CD14-positive monocyte (primary cell): ENCODE measurements at regions not wholly inside any gene's neighbourhood (a gene's known extent, or its start where the extent isn't known, plus 50 kb on each side); places are given as distances from the start of the nearest gene placed in this dataset.

ENCODE experiments used
- DNase-seq, 3 donors: peaks; one replicate each; pipeline ENCODE4 v3.0.0-alpha.2; 2011 to 2022
- H2AFZ ChIP-seq: 2 replicates; pipeline ENCODE4 v1.6.0; 2012; ENCODE audit warnings: mild to moderate bottlenecking, low read depth, low read length, inconsistent platforms; ENCODE audit not compliant: insufficient read depth, poor library complexity, severe bottlenecking
- H3K27ac ChIP-seq, 2 donors: 1 replicate in 1 of 2; 2 replicates in 1 of 2; pipeline ENCODE4 v1.5.1; 2012 to 2013; ENCODE audit warnings: low read length in 2 of 2, control low read depth in 1 of 2, inconsistent platforms in 1 of 2, low read depth in 1 of 2, mild to moderate bottlenecking in 1 of 2
- H3K27me3 ChIP-seq, 2 donors: one replicate each; pipeline versions ENCODE4 v1.6.0 to v1.6.1; 2011 to 2013; ENCODE audit warnings: low read length in 2 of 2; ENCODE audit not compliant: control insufficient read depth in 2 of 2, insufficient read depth in 2 of 2
- H3K36me3 ChIP-seq, 2 donors: replicated peaks in 1 of 2; 1 replicate in 1 of 2; 2 replicates in 1 of 2; pipeline versions ENCODE4 v1.5.1 to v1.6.1; 2012 to 2013; ENCODE audit warnings: low read length in 2 of 2, control low read depth in 1 of 2, inconsistent platforms in 1 of 2, mild to moderate bottlenecking in 1 of 2; ENCODE audit not compliant: insufficient read depth in 2 of 2, control insufficient read depth in 1 of 2
- H3K4me1 ChIP-seq, 2 donors: 1 replicate in 1 of 2; 2 replicates in 1 of 2; pipeline versions ENCODE4 v1.5.1 to v1.6.1; 2012 to 2013; ENCODE audit warnings: low read length in 2 of 2, control low read depth in 1 of 2, inconsistent platforms in 1 of 2, mild to moderate bottlenecking in 1 of 2, moderate library complexity in 1 of 2; ENCODE audit not compliant: insufficient read depth in 2 of 2, control insufficient read depth in 1 of 2
- H3K4me2 ChIP-seq: replicated peaks from 2 replicates; pipeline ENCODE3; 2012; ENCODE audit warnings: low read length, moderate library complexity, mild to moderate bottlenecking; ENCODE audit not compliant: poor library complexity, severe bottlenecking; ENCODE audit errors: extremely low read depth
- H3K4me3 ChIP-seq, 3 experiments: fragments of 200-600 bp in 1 of 3; sonication (generic) in 1 of 3; replicated peaks in 1 of 3; 1 replicate in 2 of 3; 2 replicates in 1 of 3; pipeline ENCODE4 v1.5.1; 2011 to 2013; ENCODE audit warnings: low read length in 3 of 3, mild to moderate bottlenecking in 3 of 3, control low read depth in 2 of 3, low read depth in 2 of 3, inconsistent platforms in 1 of 3, moderate library complexity in 1 of 3
- H3K79me2 ChIP-seq: 2 replicates; pipeline ENCODE4 v1.6.0; 2012; ENCODE audit warnings: mild to moderate bottlenecking, control low read depth, inconsistent platforms, low read length, moderate library complexity; ENCODE audit not compliant: insufficient read depth
- H3K9ac ChIP-seq: 2 replicates; pipeline ENCODE4 v1.6.0; 2017; ENCODE audit warnings: low read length, mild to moderate bottlenecking; ENCODE audit not compliant: insufficient read depth, poor library complexity, severe bottlenecking
- H3K9me3 ChIP-seq, 2 donors: replicated peaks in 1 of 2; 1 replicate in 1 of 2; 2 replicates in 1 of 2; pipeline versions ENCODE4 v1.5.1 to v1.6.1; 2012 to 2013; ENCODE audit warnings: low read length in 2 of 2, control low read depth in 1 of 2; ENCODE audit not compliant: control insufficient read depth in 1 of 2, insufficient read depth in 1 of 2
- H4K20me1 ChIP-seq: 2 replicates; pipeline ENCODE4 v1.6.0; 2012; ENCODE audit warnings: mild to moderate bottlenecking, low read length, control low read depth, moderate library complexity; ENCODE audit not compliant: insufficient read depth
- H3K27ac Mint-ChIP-seq, 7 donors: one replicate each; pipeline ENCODE4 v1.8.0; 2020; ENCODE audit warnings: mild to moderate bottlenecking in 7 of 7, mixed read lengths in 7 of 7, moderate library complexity in 6 of 7, inconsistent platforms in 2 of 7
- H3K27me3 Mint-ChIP-seq, 3 donors: one replicate each; pipeline ENCODE4 v1.8.0; 2021 to 2022; ENCODE audit warnings: low read depth in 3 of 3, mild to moderate bottlenecking in 3 of 3, mixed read lengths in 3 of 3, moderate library complexity in 3 of 3, inconsistent platforms in 1 of 3
- H3K36me3 Mint-ChIP-seq, 2 donors: one replicate each; pipeline ENCODE4 v1.8.0; 2020; ENCODE audit warnings: mixed read lengths in 2 of 2, inconsistent platforms in 1 of 2, mild to moderate bottlenecking in 1 of 2
- H3K4me1 Mint-ChIP-seq: one replicate; pipeline ENCODE4 v1.8.0; 2020; ENCODE audit warnings: mild to moderate bottlenecking, mixed read lengths
- H3K4me3 Mint-ChIP-seq, 2 donors: one replicate each; pipeline ENCODE4 v1.8.0; 2020; ENCODE audit warnings: mild to moderate bottlenecking in 2 of 2, mixed read lengths in 2 of 2, moderate library complexity in 1 of 2
- H3K9me3 Mint-ChIP-seq, 7 donors: one replicate each; pipeline ENCODE4 v1.8.0; 2020 to 2022; ENCODE audit warnings: mixed read lengths in 7 of 7, mild to moderate bottlenecking in 6 of 7, moderate library complexity in 6 of 7, inconsistent platforms in 2 of 7
- WGBS: methylation state at CpG from one replicate; pipeline ENCODE4 v1.1.5; 2013; ENCODE audit warnings: missing lambda C conversion rate; ENCODE audit not compliant: insufficient coverage; 5-methylcytosine and 5-hydroxymethylcytosine counted together
- intact Hi-C, 2 donors: fragments of 100-400 bp; cut with micrococcal nuclease; formaldehyde crosslinking; loops; one replicate each; pipeline versions ENCODE4 v1.15.0 to v1.15.1; 2023
- TF ChIP-seq, protein P1 (sequence below): fragments of 200-600 bp; IDR thresholded peaks from one replicate; pipeline ENCODE4 v1.8.0; 2022; ENCODE audit warnings: antibody characterized with exemption, mild to moderate bottlenecking

DNA sequence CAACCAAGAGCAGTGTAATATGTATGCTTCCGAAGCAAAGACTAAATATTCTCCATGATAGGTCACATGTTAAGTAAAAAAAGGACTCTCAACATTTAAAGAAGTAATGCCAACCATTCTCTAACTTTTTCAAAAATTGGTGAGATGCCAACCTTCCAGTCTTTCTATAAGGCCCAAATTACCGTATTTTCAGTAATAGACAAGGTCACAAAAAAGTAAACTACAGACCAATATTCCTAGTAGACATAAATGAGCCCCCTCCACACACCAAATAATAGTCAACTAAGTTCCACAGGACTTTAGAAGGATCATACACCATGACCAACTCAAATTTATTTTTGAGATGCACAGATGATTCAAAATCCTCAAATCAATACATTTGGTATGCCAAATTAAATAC, 867.4 kb downstream of the TMEM121 start:
- H3K36me3 Mint-ChIP-seq = no peaks in the 10 kb centered on the region
- intact Hi-C loops = no loop called here
- DNase-seq = no peak
- no peaks in the 10 kb centered on the region for H3K36me3 ChIP-seq
- H3K9ac ChIP-seq = no peak overlapping the region
- peaks cover 0 to 4% of the 10 kb centered on the region in 2 donors for H3K9me3 ChIP-seq
- no peaks in the 10 kb centered on the region for H3K27me3 ChIP-seq
- H3K79me2 ChIP-seq = no peaks in the 10 kb centered on the region
- 100% methylated on average over 1 of the region's 2 CpGs for WGBS
- H3K4me1 ChIP-seq = no peaks in the 10 kb centered on the region
- peaks cover 0 to 22% (median 1%) of the 10 kb centered on the region in 7 donors for H3K9me3 Mint-ChIP-seq
- H3K4me3 Mint-ChIP-seq = no peak overlapping the region
- H4K20me1 ChIP-seq = no peaks in the 10 kb centered on the region
- H3K4me3 ChIP-seq = no peak overlapping the region
- H3K27ac ChIP-seq = no peak overlapping the region
- H2AFZ ChIP-seq = no peak overlapping the region
- H3K27me3 Mint-ChIP-seq = peaks cover 0 to 2% (median 1%) of the 10 kb centered on the region in 3 donors
- no peak overlapping the region for H3K27ac Mint-ChIP-seq
- H3K4me1 Mint-ChIP-seq = no peaks in the 10 kb centered on the region
- TF ChIP-seq, protein P1, sequence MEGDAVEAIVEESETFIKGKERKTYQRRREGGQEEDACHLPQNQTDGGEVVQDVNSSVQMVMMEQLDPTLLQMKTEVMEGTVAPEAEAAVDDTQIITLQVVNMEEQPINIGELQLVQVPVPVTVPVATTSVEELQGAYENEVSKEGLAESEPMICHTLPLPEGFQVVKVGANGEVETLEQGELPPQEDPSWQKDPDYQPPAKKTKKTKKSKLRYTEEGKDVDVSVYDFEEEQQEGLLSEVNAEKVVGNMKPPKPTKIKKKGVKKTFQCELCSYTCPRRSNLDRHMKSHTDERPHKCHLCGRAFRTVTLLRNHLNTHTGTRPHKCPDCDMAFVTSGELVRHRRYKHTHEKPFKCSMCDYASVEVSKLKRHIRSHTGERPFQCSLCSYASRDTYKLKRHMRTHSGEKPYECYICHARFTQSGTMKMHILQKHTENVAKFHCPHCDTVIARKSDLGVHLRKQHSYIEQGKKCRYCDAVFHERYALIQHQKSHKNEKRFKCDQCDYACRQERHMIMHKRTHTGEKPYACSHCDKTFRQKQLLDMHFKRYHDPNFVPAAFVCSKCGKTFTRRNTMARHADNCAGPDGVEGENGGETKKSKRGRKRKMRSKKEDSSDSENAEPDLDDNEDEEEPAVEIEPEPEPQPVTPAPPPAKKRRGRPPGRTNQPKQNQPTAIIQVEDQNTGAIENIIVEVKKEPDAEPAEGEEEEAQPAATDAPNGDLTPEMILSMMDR = no peak
- H3K4me2 ChIP-seq = no peak overlapping the region

DNA sequence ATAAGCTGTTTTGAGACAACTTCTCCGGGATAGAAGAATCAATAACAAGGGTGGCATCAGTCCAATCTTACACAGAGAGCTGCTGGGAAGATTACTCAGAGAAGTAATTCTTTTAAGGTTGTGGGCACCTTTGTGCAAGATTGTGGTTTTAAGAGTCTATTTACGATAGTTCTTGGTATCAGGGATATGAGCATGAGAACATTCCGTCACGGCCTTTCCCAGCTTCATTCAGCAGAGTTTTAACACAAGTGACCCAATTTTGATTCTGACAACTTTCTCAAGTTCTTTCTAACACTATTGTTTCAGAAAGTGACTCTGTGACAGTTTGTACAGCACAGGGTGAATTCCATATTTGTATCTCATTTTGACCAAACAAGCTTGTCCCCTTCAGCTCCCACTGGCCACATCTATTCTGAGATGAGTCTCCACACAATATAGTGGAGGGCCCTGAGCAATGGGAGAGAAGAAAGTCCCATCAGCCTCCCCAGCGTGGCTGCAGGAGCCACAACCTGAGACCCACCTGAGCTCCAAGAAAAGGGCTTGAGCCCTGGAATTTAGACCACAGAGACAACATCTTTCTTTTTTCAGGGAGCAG, 869.2 kb downstream of the TMEM121 start:
- H2AFZ ChIP-seq = no peak overlapping the region
- no peak overlapping the region for H3K27ac Mint-ChIP-seq
- no peak for DNase-seq

More for the DNA sequence above, 869.2 kb downstream of the TMEM121 start:
- Histone ChIP-seq H3K79me2 (no peaks in the 10 kb centered on the region), H3K27me3 (no peaks in the 10 kb centered on the region), H3K4me1 (no peaks in the 10 kb centered on the region), H4K20me1 (no peaks in the 10 kb centered on the region), H3K4me3 (no peak overlapping the region), H3K27ac (no peak overlapping the region), H3K9me3 (peaks cover 0 to 4% of the 10 kb centered on the region in 2 donors), H3K4me2 (no peak overlapping the region), H3K36me3 (no peaks in the 10 kb centered on the region), H3K9ac (no peak overlapping the region)
- H3K4me3 Mint-ChIP-seq = no peak overlapping the region
- TF ChIP-seq, protein P1 = no peak
- intact Hi-C loops = no loop called here
- 60% methylated on average over 1 of the region's 5 CpGs for WGBS
- H3K9me3 Mint-ChIP-seq = peaks cover 0 to 8% (median under 1%) of the 10 kb centered on the region in 7 donors
- no peaks in the 10 kb centered on the region for H3K4me1 Mint-ChIP-seq
- peaks cover 0 to 2% (median 1%) of the 10 kb centered on the region in 3 donors for H3K27me3 Mint-ChIP-seq
- H3K36me3 Mint-ChIP-seq = no peaks in the 10 kb centered on the region
